Memory B cell (primary cell): ENCODE measurements at regions not wholly inside any gene's neighbourhood (a gene's known extent, or its start where the extent isn't known, plus 50 kb on each side); places are given as distances from the start of the nearest gene placed in this dataset.

Experiments used
- ATAC-seq: fragments of 150-1000 bp; cut with Tn5 transposase; 2 replicates; pipeline ENCODE4 v1.10.0; 2021; ENCODE audit warnings: low read depth, mild to moderate bottlenecking, moderate library complexity
- DNase-seq, 2 donors: peaks; one replicate each; pipeline ENCODE4 v3.0.0; 2022; ENCODE audit warnings: low spot score in 2 of 2
- H3K27ac Mint-ChIP-seq: one replicate; pipeline ENCODE4 v1.8.0; 2022; ENCODE audit warnings: mild to moderate bottlenecking, moderate library complexity, mixed read lengths
- H3K27me3 Mint-ChIP-seq: one replicate; pipeline ENCODE4 v1.8.0; 2022; ENCODE audit warnings: mixed read lengths
- H3K36me3 Mint-ChIP-seq: one replicate; pipeline ENCODE4 v1.8.0; 2022; ENCODE audit warnings: mild to moderate bottlenecking, mixed read lengths
- H3K4me1 Mint-ChIP-seq: one replicate; pipeline ENCODE4 v1.8.0; 2022; ENCODE audit warnings: mixed read lengths
- H3K4me3 Mint-ChIP-seq: one replicate; pipeline ENCODE4 v1.8.0; 2022; ENCODE audit warnings: mild to moderate bottlenecking, moderate library complexity, mixed read lengths
- H3K9me3 Mint-ChIP-seq: one replicate; pipeline ENCODE4 v1.8.0; 2022; ENCODE audit warnings: mixed read lengths

- Mint-ChIP-seq H3K4me3 (no peak overlapping the region), H3K4me1 (no peaks in the 10 kb centered on the region), H3K27me3 (no peaks in the 10 kb centered on the region), H3K36me3 (no peaks in the 10 kb centered on the region), H3K9me3 (no peaks in the 10 kb centered on the region), H3K27ac (no peak overlapping the region)
- no peak for ATAC-seq
- DNase-seq = no peak
These were observed 203.1 kb upstream of the PDE1C start for GRCh38 chr7:32273297-32273696.

GRCh38 chr7:32266932-32267475, 196.8 kb upstream of the PDE1C start:
- Mint-ChIP-seq H3K27me3 (peaks cover 2% of the 10 kb centered on the region), H3K4me1 (no peaks in the 10 kb centered on the region), H3K36me3 (no peaks in the 10 kb centered on the region), H3K27ac (no peak overlapping the region), H3K9me3 (peaks cover 1% of the 10 kb centered on the region), H3K4me3 (no peak overlapping the region)
- ATAC-seq = no peak
- no peak for DNase-seq

GRCh38 chr7:32264702-32265284, 194.6 kb upstream of the PDE1C start:
- Mint-ChIP-seq H3K4me3 (no peak overlapping the region), H3K4me1 (peaks cover 6% of the 10 kb centered on the region), H3K36me3 (no peaks in the 10 kb centered on the region), H3K27me3 (peaks cover 2% of the 10 kb centered on the region), H3K9me3 (peaks cover 1% of the 10 kb centered on the region), H3K27ac (no peak overlapping the region)
- DNase-seq = no peak
- no peak for ATAC-seq

GRCh38 chr7:32263611-32264010, 193.4 kb upstream of the PDE1C start:
- H3K27me3 Mint-ChIP-seq = peaks cover 2% of the 10 kb centered on the region
- DNase-seq (no peak), ATAC-seq (no peak)
- peaks cover 1% of the 10 kb centered on the region for H3K9me3 Mint-ChIP-seq
- H3K4me3 Mint-ChIP-seq = no peak overlapping the region
- peaks cover 7% of the 10 kb centered on the region for H3K4me1 Mint-ChIP-seq
- no peak overlapping the region for H3K27ac Mint-ChIP-seq
- H3K36me3 Mint-ChIP-seq = no peaks in the 10 kb centered on the region

- peaks cover 2% of the 10 kb centered on the region for H3K27me3 Mint-ChIP-seq
- H3K4me1 Mint-ChIP-seq = peaks cover 7% of the 10 kb centered on the region
- H3K9me3 Mint-ChIP-seq = peaks cover 1% of the 10 kb centered on the region
- no peak overlapping the region for H3K27ac Mint-ChIP-seq
- H3K4me3 Mint-ChIP-seq = no peak overlapping the region
- no peak for ATAC-seq
- no peak for DNase-seq
- H3K36me3 Mint-ChIP-seq = no peaks in the 10 kb centered on the region
These were observed 192.1 kb upstream of the PDE1C start for GRCh38 chr7:32262315-32262714.

GRCh38 chr7:32259931-32260596, 189.9 kb upstream of the PDE1C start:
- no peak overlapping the region for H3K4me3 Mint-ChIP-seq
- H3K27ac Mint-ChIP-seq = no peak overlapping the region
- no peaks in the 10 kb centered on the region for H3K36me3 Mint-ChIP-seq
- ATAC-seq = no peak
- DNase-seq = no peak
- H3K27me3 Mint-ChIP-seq = no peaks in the 10 kb centered on the region
- H3K4me1 Mint-ChIP-seq = peaks cover 7% of the 10 kb centered on the region
- no peaks in the 10 kb centered on the region for H3K9me3 Mint-ChIP-seq

- H3K27ac Mint-ChIP-seq = no peak overlapping the region
- H3K36me3 Mint-ChIP-seq = no peaks in the 10 kb centered on the region
- no peak overlapping the region for H3K4me3 Mint-ChIP-seq
- peaks cover 7% of the 10 kb centered on the region for H3K4me1 Mint-ChIP-seq
- ATAC-seq (no peak), DNase-seq (no peak)
- H3K9me3 Mint-ChIP-seq = no peaks in the 10 kb centered on the region
- H3K27me3 Mint-ChIP-seq = no peaks in the 10 kb centered on the region
These were observed 188.1 kb upstream of the PDE1C start for GRCh38 chr7:32258265-32258664.

GRCh38 chr7:32257621-32258020, 187.4 kb upstream of the PDE1C start:
- Mint-ChIP-seq H3K4me3 (no peak overlapping the region), H3K27ac (no peak overlapping the region), H3K36me3 (no peaks in the 10 kb centered on the region), H3K27me3 (no peaks in the 10 kb centered on the region), H3K9me3 (no peaks in the 10 kb centered on the region), H3K4me1 (peaks cover 7% of the 10 kb centered on the region)
- no peak for ATAC-seq
- DNase-seq = no peak

- Mint-ChIP-seq H3K27me3 (peaks cover 3% of the 10 kb centered on the region), H3K9me3 (no peaks in the 10 kb centered on the region), H3K4me3 (no peak overlapping the region), H3K36me3 (no peaks in the 10 kb centered on the region), H3K4me1 (peaks cover 7% of the 10 kb centered on the region), H3K27ac (no peak overlapping the region)
- no peak for DNase-seq
- no peak for ATAC-seq
These were observed 186.6 kb upstream of the PDE1C start for GRCh38 chr7:32256811-32257210.

- no peak overlapping the region for H3K4me3 Mint-ChIP-seq
- peaks cover 4% of the 10 kb centered on the region for H3K27me3 Mint-ChIP-seq
- DNase-seq (no peak), ATAC-seq (no peak)
- H3K36me3 Mint-ChIP-seq = no peaks in the 10 kb centered on the region
- peaks cover 7% of the 10 kb centered on the region for H3K4me1 Mint-ChIP-seq
- H3K27ac Mint-ChIP-seq = no peak overlapping the region
- H3K9me3 Mint-ChIP-seq = no peaks in the 10 kb centered on the region
These were observed 186.2 kb upstream of the PDE1C start for GRCh38 chr7:32256376-32256775.

GRCh38 chr7:32255036-32255435, 184.8 kb upstream of the PDE1C start:
- H3K4me3 Mint-ChIP-seq = no peak overlapping the region
- H3K4me1 Mint-ChIP-seq = peaks cover 4% of the 10 kb centered on the region
- H3K27me3 Mint-ChIP-seq = peaks cover 6% of the 10 kb centered on the region
- DNase-seq = no peak
- H3K9me3 Mint-ChIP-seq = no peaks in the 10 kb centered on the region
- no peak for ATAC-seq
- H3K27ac Mint-ChIP-seq = no peak overlapping the region
- H3K36me3 Mint-ChIP-seq = no peaks in the 10 kb centered on the region

GRCh38 chr7:32253299-32253698, 183.1 kb upstream of the PDE1C start:
- ATAC-seq (no peak), DNase-seq (no peak)
- Mint-ChIP-seq H3K27me3 (peaks cover 6% of the 10 kb centered on the region), H3K36me3 (no peaks in the 10 kb centered on the region), H3K27ac (no peak overlapping the region), H3K4me3 (no peak overlapping the region), H3K4me1 (no peaks in the 10 kb centered on the region), H3K9me3 (no peaks in the 10 kb centered on the region)

- H3K36me3 Mint-ChIP-seq = no peaks in the 10 kb centered on the region
These were observed 181.5 kb upstream of the PDE1C start for GRCh38 chr7:32251659-32252058.

GRCh38 chr7:32250471-32251260, 180.5 kb upstream of the PDE1C start:
- Mint-ChIP-seq H3K9me3 (no peaks in the 10 kb centered on the region), H3K4me1 (no peaks in the 10 kb centered on the region), H3K36me3 (no peaks in the 10 kb centered on the region), H3K4me3 (no peak overlapping the region), H3K27ac (no peak overlapping the region), H3K27me3 (peaks cover 6% of the 10 kb centered on the region)
- no peak for ATAC-seq
- no peak for DNase-seq

More at GRCh38 chr7:32251659-32252058, 181.5 kb upstream of the PDE1C start:
- ATAC-seq (no peak), DNase-seq (no peak)
- no peak overlapping the region for H3K4me3 Mint-ChIP-seq
- no peaks in the 10 kb centered on the region for H3K9me3 Mint-ChIP-seq
- peaks cover 6% of the 10 kb centered on the region for H3K27me3 Mint-ChIP-seq
- H3K4me1 Mint-ChIP-seq = no peaks in the 10 kb centered on the region
- H3K27ac Mint-ChIP-seq = no peak overlapping the region
